ENCODE measurements at regions not wholly inside any gene's neighbourhood (a gene's known extent, or its start where the extent isn't known, plus 50 kb on each side); places are given as distances from the start of the nearest gene placed in this dataset.
A peak's percentile ranks its signal among the peaks of the same experiment; 100 is the strongest.

- Histone ChIP-seq H4K20me1 (ENCODE audit: control insufficient read depth, extremely low read depth, insufficient read depth, low read length) (no peaks in the 10 kb centered on the region), H2AFZ (ENCODE audit: low read length) (no peak overlapping the region), H3K4me2 (ENCODE audit: extremely low read depth, insufficient read depth, low read length) (no peak overlapping the region), H3K4me1 (ENCODE audit: control insufficient read depth, extremely low read depth, insufficient read depth, low read length) (no peaks in the 10 kb centered on the region), H3K36me3 (ENCODE audit: control insufficient read depth, insufficient read depth, low read length) (no peaks in the 10 kb centered on the region), H3K9ac (ENCODE audit: insufficient read depth, low read length) (no peak overlapping the region), H3K27me3 (ENCODE audit: control insufficient read depth, insufficient read depth, low read length) (no peaks in the 10 kb centered on the region), H3K79me2 (ENCODE audit: control insufficient read depth, insufficient read depth, low read length) (no peaks in the 10 kb centered on the region), H3K9me3 (ENCODE audit: control insufficient read depth, insufficient read depth, low read depth, low read length) (no peaks in the 10 kb centered on the region), H3K27ac (ENCODE audit: insufficient read depth, low read length) (no peak overlapping the region), H3K4me3 (replicated peaks in 1 of 4; ENCODE audit: control extremely low read depth in 1 of 4, insufficient read depth in 1 of 4, low read depth in 3 of 4, low read length in 4 of 4) (no peak overlapping the region)
- TF ChIP-seq, protein P1, sequence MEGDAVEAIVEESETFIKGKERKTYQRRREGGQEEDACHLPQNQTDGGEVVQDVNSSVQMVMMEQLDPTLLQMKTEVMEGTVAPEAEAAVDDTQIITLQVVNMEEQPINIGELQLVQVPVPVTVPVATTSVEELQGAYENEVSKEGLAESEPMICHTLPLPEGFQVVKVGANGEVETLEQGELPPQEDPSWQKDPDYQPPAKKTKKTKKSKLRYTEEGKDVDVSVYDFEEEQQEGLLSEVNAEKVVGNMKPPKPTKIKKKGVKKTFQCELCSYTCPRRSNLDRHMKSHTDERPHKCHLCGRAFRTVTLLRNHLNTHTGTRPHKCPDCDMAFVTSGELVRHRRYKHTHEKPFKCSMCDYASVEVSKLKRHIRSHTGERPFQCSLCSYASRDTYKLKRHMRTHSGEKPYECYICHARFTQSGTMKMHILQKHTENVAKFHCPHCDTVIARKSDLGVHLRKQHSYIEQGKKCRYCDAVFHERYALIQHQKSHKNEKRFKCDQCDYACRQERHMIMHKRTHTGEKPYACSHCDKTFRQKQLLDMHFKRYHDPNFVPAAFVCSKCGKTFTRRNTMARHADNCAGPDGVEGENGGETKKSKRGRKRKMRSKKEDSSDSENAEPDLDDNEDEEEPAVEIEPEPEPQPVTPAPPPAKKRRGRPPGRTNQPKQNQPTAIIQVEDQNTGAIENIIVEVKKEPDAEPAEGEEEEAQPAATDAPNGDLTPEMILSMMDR (conservative IDR thresholded peaks at IDR 0.05 in 1 of 2, IDR thresholded peaks at IDR 0.05 in 1 of 2; ENCODE audit: low read depth in 1 of 2, low read length in 2 of 2), result no peak
- TF ChIP-seq EZH2 (IDR thresholded peaks at IDR 0.05; ENCODE audit: low read length, missing control alignments), result no peak
- DNase-seq (ENCODE audit: low read depth in 2 of 2), result no peak
Measured at GRCh38 chr5:12208366-12209100, 304.3 kb upstream of the CTNND2 start.

DNA sequence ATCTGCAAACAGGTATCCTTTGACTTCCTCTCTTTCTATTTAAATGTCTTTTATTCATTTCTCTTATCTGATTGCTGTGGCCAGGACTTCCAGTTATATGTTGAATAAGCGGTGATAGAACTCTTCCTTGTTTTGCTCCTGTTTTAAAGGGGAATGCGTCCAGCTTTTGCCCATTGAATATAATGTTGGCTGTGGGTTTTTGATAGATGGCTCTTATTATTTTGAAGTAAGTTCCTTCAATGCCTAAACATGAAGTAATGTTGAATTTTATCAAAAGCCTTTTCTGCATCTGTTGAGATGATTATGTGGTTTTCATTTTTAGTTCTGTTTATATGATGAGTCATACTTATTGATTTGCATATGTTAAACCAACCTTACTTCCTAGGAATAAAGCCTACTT is 300.5 kb upstream of the CTNND2 start:
- Histone ChIP-seq H4K20me1 (ENCODE audit: control insufficient read depth, extremely low read depth, insufficient read depth, low read length) (no peaks in the 10 kb centered on the region), H3K4me3 (replicated peaks in 1 of 4; ENCODE audit: control extremely low read depth in 1 of 4, insufficient read depth in 1 of 4, low read depth in 3 of 4, low read length in 4 of 4) (no peak overlapping the region), H3K27me3 (ENCODE audit: control insufficient read depth, insufficient read depth, low read length) (no peaks in the 10 kb centered on the region), H3K36me3 (ENCODE audit: control insufficient read depth, insufficient read depth, low read length) (no peaks in the 10 kb centered on the region), H3K9ac (ENCODE audit: insufficient read depth, low read length) (no peak overlapping the region), H3K27ac (ENCODE audit: insufficient read depth, low read length) (no peak overlapping the region), H3K4me2 (ENCODE audit: extremely low read depth, insufficient read depth, low read length) (no peak overlapping the region), H3K9me3 (ENCODE audit: control insufficient read depth, insufficient read depth, low read depth, low read length) (no peaks in the 10 kb centered on the region), H2AFZ (ENCODE audit: low read length) (no peak overlapping the region), H3K79me2 (ENCODE audit: control insufficient read depth, insufficient read depth, low read length) (no peaks in the 10 kb centered on the region), H3K4me1 (ENCODE audit: control insufficient read depth, extremely low read depth, insufficient read depth, low read length) (no peaks in the 10 kb centered on the region)
- DNase-seq (ENCODE audit: low read depth in 2 of 2), result peak in 1 of 2 donors; percentile 80
- TF ChIP-seq EZH2 (IDR thresholded peaks at IDR 0.05; ENCODE audit: low read length, missing control alignments), result no peak
- TF ChIP-seq, protein P1 (conservative IDR thresholded peaks at IDR 0.05 in 1 of 2, IDR thresholded peaks at IDR 0.05 in 1 of 2; ENCODE audit: low read depth in 1 of 2, low read length in 2 of 2), result no peak

DNA sequence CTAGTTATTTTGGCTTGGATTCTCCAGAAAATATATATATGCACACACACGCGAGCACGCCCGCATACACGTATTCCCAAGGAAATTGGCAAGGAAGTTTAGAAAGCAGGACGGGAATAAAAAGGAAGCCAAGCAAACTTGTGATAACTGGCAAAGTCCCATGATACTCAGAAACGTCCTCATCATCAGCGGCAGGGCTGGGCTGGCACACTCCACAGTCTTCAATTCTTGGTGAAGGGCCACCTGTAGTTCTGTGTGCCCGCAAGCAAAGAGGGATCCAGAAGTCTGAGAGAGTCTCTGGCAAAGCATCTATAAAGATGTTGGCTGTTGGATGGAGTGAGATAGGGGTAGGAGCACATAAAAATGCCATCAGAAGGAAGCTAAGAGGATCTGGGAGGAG is 289.3 kb upstream of the CTNND2 start:
- no peaks in the 10 kb centered on the region for H3K79me2 ChIP-seq (ENCODE audit: control insufficient read depth, insufficient read depth, low read length)
- H3K27ac ChIP-seq (ENCODE audit: insufficient read depth, low read length), result no peak overlapping the region
- no peaks in the 10 kb centered on the region for H3K9me3 ChIP-seq (ENCODE audit: control insufficient read depth, insufficient read depth, low read depth, low read length)
- no peaks in the 10 kb centered on the region for H3K27me3 ChIP-seq (ENCODE audit: control insufficient read depth, insufficient read depth, low read length)
- H2AFZ ChIP-seq (ENCODE audit: low read length), result no peak overlapping the region
- no peak for DNase-seq (ENCODE audit: low read depth in 2 of 2)
- H3K4me2 ChIP-seq (ENCODE audit: extremely low read depth, insufficient read depth, low read length), result no peak overlapping the region
- TF ChIP-seq, protein P1 (conservative IDR thresholded peaks at IDR 0.05 in 1 of 2, IDR thresholded peaks at IDR 0.05 in 1 of 2; ENCODE audit: low read depth in 1 of 2, low read length in 2 of 2), result no peak
- TF ChIP-seq EZH2 (IDR thresholded peaks at IDR 0.05; ENCODE audit: low read length, missing control alignments), result no peak
- H3K36me3 ChIP-seq (ENCODE audit: control insufficient read depth, insufficient read depth, low read length), result no peaks in the 10 kb centered on the region
- H4K20me1 ChIP-seq (ENCODE audit: control insufficient read depth, extremely low read depth, insufficient read depth, low read length), result no peaks in the 10 kb centered on the region
- no peaks in the 10 kb centered on the region for H3K4me1 ChIP-seq (ENCODE audit: control insufficient read depth, extremely low read depth, insufficient read depth, low read length)
- no peak overlapping the region for H3K9ac ChIP-seq (ENCODE audit: insufficient read depth, low read length)
- no peak overlapping the region for H3K4me3 ChIP-seq (replicated peaks in 1 of 4; ENCODE audit: control extremely low read depth in 1 of 4, insufficient read depth in 1 of 4, low read depth in 3 of 4, low read length in 4 of 4)

All from fibroblast of lung (primary cell).